HEK293T (cell line): ENCODE measurements at regions not wholly inside any gene's neighbourhood (a gene's known extent, or its start where the extent isn't known, plus 50 kb on each side); places are given as distances from the start of the nearest gene placed in this dataset.

Experiments
- ARNT ChIP-seq: fragments of 450-650 bp; IDR thresholded peaks from 2 replicates; pipeline ENCODE4 v1.6.1; 2017; ENCODE audit warnings: mild to moderate bottlenecking
- CTBP1 ChIP-seq: fragments of 450-650 bp; IDR thresholded peaks from 2 replicates; pipeline ENCODE4 v1.6.1; 2016; ENCODE audit warnings: borderline replicate concordance
- ELF4 ChIP-seq: fragments of 450-650 bp; IDR thresholded peaks from 2 replicates; pipeline ENCODE4 v1.6.1; 2017; ENCODE audit warnings: antibody characterized with exemption
- FOXK2 ChIP-seq: fragments of 450-650 bp; IDR thresholded peaks from 2 replicates; pipeline ENCODE4 v1.6.1; 2016; ENCODE audit warnings: mild to moderate bottlenecking
- L3MBTL2 ChIP-seq: fragments of 450-650 bp; conservative IDR thresholded peaks from 2 replicates; pipeline ENCODE4 v1.6.1; 2016; ENCODE audit warnings: mild to moderate bottlenecking
- LEF1 ChIP-seq: fragments of 450-650 bp; IDR thresholded peaks from 2 replicates; pipeline ENCODE4 v1.6.1; 2017; ENCODE audit warnings: mild to moderate bottlenecking, borderline replicate concordance
- NFRKB ChIP-seq: fragments of 450-650 bp; IDR thresholded peaks from 2 replicates; pipeline ENCODE4 v1.6.1; 2016; ENCODE audit warnings: mild to moderate bottlenecking, moderate library complexity
- SP1 ChIP-seq: fragments of 450-650 bp; IDR thresholded peaks from 2 replicates; pipeline ENCODE4 v1.6.1; 2017
- TARDBP ChIP-seq: fragments of 450-650 bp; IDR thresholded peaks from 2 replicates; pipeline ENCODE4 v1.6.1; 2016
- TF ChIP-seq, protein P1 (sequence below): fragments of 450-650 bp; IDR thresholded peaks from 2 replicates; pipeline ENCODE4 v1.6.1; 2016

GRCh38 chr3:34256021-34256420, 457.6 kb downstream of the PDCD6IP start:
- TF ChIP-seq SP1 (no peak), LEF1 (no peak), NFRKB (no peak), FOXK2 (no peak), TARDBP (no peak), CTBP1 (no peak), ELF4 (no peak), L3MBTL2 (no peak), ARNT (no peak)
- TF ChIP-seq, protein P1, sequence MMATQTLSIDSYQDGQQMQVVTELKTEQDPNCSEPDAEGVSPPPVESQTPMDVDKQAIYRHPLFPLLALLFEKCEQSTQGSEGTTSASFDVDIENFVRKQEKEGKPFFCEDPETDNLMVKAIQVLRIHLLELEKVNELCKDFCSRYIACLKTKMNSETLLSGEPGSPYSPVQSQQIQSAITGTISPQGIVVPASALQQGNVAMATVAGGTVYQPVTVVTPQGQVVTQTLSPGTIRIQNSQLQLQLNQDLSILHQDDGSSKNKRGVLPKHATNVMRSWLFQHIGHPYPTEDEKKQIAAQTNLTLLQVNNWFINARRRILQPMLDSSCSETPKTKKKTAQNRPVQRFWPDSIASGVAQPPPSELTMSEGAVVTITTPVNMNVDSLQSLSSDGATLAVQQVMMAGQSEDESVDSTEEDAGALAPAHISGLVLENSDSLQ, result no peak
